PFSK-1 (cell line): ENCODE measurements at regions not wholly inside any gene's neighbourhood (a gene's known extent, or its start where the extent isn't known, plus 50 kb on each side); places are given as distances from the start of the nearest gene placed in this dataset.

Source experiments
- FOXP2 ChIP-seq: optimal IDR thresholded peaks from 2 replicates; pipeline ENCODE3; 2011; ENCODE audit warnings: borderline replicate concordance, control low read depth, inconsistent platforms; ENCODE audit not compliant: insufficient read depth; ENCODE audit errors: extremely low read length, extremely low read depth
- POLR2AphosphoS5 ChIP-seq: IDR thresholded peaks from 2 replicates; pipeline ENCODE4 v1.6.1; 2012; ENCODE audit warnings: low read depth, mild to moderate bottlenecking, control low read depth, low read length, moderate library complexity
- SIN3A ChIP-seq: IDR thresholded peaks from 2 replicates; pipeline ENCODE4 v1.6.1; 2012; ENCODE audit warnings: mild to moderate bottlenecking, low read length, moderate library complexity, borderline replicate concordance; ENCODE audit not compliant: insufficient read depth
- TAF1 ChIP-seq: IDR thresholded peaks from 2 replicates; pipeline ENCODE4 v1.6.1; 2012; ENCODE audit warnings: low read length, control low read depth, borderline replicate concordance; ENCODE audit not compliant: insufficient read depth
- TF ChIP-seq, protein P1 (sequence below), 2 experiments: IDR thresholded peaks; 2 replicates each; pipeline versions ENCODE4 v1.6.1 to v1.8.0; 2011 to 2012; ENCODE audit warnings: low read depth in 2 of 2, low read length in 2 of 2, control low read depth in 1 of 2, inconsistent platforms in 1 of 2, mild to moderate bottlenecking in 1 of 2, moderate library complexity in 1 of 2; ENCODE audit not compliant: insufficient read depth in 1 of 2

DNA sequence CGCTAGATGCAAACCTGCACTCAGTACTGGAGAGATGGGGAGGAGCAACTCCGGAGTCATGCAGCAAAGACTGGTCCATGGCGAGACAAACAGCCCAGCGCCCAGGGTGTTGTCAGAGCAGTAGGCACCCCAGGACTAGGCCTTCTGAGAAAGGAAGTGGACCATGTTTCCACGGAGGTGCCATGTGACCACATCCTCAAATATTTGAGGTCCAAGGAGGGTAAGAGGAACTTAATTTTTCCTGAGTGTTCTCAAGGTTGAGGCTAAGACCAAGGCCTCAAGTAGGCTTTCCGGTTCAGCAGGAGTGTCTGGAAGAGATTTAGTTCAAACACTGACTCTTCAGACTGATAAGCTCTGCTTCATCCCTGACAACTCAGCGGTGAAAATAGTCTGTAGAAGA, 186.2 kb downstream of the RHOU start:
- TF ChIP-seq, protein P1, sequence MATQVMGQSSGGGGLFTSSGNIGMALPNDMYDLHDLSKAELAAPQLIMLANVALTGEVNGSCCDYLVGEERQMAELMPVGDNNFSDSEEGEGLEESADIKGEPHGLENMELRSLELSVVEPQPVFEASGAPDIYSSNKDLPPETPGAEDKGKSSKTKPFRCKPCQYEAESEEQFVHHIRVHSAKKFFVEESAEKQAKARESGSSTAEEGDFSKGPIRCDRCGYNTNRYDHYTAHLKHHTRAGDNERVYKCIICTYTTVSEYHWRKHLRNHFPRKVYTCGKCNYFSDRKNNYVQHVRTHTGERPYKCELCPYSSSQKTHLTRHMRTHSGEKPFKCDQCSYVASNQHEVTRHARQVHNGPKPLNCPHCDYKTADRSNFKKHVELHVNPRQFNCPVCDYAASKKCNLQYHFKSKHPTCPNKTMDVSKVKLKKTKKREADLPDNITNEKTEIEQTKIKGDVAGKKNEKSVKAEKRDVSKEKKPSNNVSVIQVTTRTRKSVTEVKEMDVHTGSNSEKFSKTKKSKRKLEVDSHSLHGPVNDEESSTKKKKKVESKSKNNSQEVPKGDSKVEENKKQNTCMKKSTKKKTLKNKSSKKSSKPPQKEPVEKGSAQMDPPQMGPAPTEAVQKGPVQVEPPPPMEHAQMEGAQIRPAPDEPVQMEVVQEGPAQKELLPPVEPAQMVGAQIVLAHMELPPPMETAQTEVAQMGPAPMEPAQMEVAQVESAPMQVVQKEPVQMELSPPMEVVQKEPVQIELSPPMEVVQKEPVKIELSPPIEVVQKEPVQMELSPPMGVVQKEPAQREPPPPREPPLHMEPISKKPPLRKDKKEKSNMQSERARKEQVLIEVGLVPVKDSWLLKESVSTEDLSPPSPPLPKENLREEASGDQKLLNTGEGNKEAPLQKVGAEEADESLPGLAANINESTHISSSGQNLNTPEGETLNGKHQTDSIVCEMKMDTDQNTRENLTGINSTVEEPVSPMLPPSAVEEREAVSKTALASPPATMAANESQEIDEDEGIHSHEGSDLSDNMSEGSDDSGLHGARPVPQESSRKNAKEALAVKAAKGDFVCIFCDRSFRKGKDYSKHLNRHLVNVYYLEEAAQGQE (IDR thresholded peaks at IDR 0.05; ENCODE audit: insufficient read depth in 1 of 2, low read depth in 2 of 2, low read length in 2 of 2), result no peak
- TF ChIP-seq SIN3A (no peak), POLR2AphosphoS5 (no peak), TAF1 (no peak), FOXP2 (no peak)

DNA sequence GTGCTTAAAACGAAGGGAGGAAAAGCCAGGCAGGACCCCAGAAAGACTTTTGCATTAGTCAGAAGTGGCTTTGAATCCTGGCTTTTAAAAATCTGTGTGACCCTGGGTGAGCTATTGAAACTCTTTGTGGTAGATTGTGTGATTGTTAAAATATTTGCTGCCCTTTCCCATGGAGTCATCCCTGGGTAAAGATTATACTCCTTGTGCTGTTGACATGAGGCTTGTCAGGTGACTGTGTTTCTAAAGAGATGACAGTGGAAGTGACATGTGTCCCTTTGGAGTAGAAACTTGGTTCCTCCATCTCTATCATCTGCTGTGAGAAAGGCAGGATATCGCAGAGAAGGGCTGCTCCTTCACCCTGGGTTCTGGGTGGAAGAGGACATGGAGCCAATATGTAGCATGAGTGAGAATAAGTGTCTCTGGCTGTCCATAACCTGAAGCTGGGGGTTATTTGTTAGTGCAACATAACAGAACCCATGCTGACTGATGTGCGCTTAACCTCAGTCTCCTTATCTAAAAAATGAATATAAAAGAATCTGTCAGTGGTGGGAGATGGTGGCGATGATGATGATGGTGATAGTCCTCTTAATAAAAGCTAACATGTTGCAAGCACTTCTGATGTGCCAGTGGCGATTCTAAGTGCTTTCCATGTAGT, 187.6 kb downstream of the RHOU start:
- TF ChIP-seq SIN3A (no peak), TAF1 (no peak), FOXP2 (no peak), POLR2AphosphoS5 (no peak)
- TF ChIP-seq, protein P1 (IDR thresholded peaks at IDR 0.05; ENCODE audit: insufficient read depth in 1 of 2, low read depth in 2 of 2, low read length in 2 of 2), result no peak

DNA sequence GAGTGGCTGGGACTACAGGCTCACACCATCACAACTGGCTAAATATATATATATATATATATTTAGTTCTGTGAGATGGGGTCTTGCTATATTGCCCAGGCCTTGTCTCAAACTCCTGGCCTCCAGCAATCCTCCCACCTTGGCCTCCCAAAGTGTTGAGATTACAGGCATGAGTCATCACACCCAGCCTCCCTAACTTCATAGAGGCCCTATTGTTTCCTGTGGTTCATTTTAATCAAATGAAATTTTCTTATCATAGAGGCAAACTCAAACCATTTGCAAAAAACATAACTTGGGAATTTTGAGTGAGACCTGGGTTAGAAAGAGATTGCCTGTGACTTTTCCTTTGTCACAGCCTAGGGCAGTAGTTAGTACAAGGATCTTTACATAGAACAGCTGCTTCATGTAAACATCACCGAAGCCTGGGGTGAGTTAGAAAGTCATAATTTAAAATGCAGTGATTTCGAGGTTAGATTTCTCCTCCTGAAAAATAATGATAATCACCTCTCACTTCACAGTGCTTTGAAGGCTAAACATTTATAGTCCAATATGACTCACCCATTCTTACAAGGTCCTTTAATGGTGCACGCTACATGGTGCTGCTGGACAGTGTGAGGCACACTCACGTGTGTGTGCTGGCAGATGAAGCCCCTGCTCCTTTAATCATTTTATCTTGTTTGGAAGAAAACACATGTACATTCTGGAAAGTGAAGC, 188.9 kb downstream of the RHOU start:
- no peak for TF ChIP-seq POLR2AphosphoS5
- no peak for TF ChIP-seq SIN3A
- TF ChIP-seq, protein P1 (IDR thresholded peaks at IDR 0.05; ENCODE audit: insufficient read depth in 1 of 2, low read depth in 2 of 2, low read length in 2 of 2), result no peak
- TF ChIP-seq TAF1, result no peak
- TF ChIP-seq FOXP2, result no peak

DNA sequence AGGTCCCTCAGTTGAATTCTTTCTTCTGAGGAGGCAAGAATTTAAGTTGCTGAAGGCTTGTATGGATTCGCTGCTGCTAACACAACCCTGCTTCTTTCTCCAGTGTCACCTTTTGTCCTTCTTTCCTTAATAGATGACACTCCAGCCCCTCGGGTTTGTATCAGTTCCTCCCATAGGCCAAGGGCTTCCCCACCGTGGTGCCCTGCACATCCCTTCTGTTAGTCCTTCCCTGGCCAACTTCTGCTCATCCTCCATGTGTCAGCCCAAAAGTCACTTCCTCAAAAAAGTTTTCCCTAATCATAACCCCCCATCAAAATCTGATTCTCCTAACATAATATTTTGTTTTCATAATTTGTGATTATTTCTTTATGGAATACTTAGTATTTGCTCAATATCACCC, 190.4 kb downstream of the RHOU start:
- TF ChIP-seq FOXP2, result no peak
- TF ChIP-seq TAF1, result no peak
- TF ChIP-seq, protein P1 (IDR thresholded peaks at IDR 0.05; ENCODE audit: insufficient read depth in 1 of 2, low read depth in 2 of 2, low read length in 2 of 2), result no peak
- TF ChIP-seq POLR2AphosphoS5, result no peak
- no peak for TF ChIP-seq SIN3A
